Posterior vena cava (tissue), 2 donors: ENCODE measurements at regions not wholly inside any gene's neighbourhood (a gene's known extent, or its start where the extent isn't known, plus 50 kb on each side); places are given as distances from the start of the nearest gene placed in this dataset.

Experiments
- DNase-seq: peaks from one replicate; pipeline ENCODE4 v3.0.0-alpha.2; 2020; ENCODE audit warnings: low spot score
- intact Hi-C, 2 donors: fragments of 100-400 bp; cut with DNase I; formaldehyde crosslinking; loops; one replicate each; pipeline versions ENCODE4 v1.14.1 to v1.14.2; 2022 to 2023
- donor health status: DM: yes; HTN: yes; CAD: no.
- donor health status: DM: yes; HTN: yes; CAD: no.

DNA sequence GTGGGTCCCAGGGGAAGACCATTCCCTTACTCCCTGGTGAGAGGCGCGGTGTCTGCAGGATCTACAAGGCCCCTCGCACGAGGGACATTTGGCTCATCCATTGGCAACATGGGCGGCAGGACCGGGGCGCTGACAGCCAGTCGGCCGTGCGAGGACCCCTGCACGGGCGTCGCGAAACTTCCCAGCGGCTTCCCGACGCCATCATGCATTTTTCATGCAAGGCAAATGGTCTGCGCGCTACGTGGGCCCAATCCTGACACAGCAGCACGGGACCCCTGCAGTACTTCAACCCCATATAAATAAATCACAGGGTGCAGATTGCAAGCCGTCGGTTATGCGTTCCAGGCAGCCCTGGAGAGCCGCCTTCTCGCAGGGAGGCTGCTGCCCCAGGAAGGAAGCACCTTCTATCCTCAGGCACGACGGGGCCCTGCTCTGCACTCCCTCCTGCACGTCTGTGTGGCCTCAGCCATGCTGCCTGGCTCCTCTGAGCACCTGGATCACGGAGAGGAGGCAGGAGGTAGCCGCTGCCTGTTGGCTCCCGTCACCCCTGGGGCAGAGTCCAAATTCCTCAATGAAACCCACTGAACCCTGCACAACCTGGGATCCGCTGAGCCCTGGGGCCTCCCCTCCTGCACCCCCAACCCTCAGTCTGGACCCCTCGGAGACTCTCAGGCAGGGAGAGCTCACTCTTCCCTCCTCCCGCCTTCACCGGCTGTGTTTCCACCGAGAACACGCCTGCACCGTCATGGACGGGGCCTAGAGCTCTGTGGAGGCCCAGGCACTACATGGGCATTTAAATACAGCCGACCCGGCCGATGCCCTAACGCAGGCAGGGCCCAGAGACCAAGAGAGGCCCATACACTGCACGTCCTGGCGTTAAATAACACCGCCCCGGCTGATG, 90.5 kb downstream of the PDGFA start:
- DNase-seq = no peak
- intact Hi-C loops = no loop called here

DNA sequence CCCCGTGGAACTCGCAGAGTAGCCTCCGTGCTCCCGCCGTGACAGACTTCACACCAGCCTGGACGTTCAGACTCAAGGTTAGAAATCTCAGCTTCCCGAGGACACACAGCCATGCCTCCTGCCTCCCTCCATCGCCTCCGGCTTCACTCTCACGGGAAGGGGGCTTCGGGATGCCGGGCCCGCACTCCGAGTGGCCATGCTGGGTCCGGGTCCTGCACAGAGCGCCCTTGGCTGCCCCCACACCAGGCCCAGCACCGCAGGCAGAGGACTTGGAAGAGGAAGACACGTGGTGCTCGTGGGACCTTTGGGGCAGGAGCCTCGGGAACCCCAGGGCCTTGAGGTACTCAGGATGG, 89.8 kb downstream of the PDGFA start:
- no peak for DNase-seq
- intact Hi-C loops = no loop called here

DNA sequence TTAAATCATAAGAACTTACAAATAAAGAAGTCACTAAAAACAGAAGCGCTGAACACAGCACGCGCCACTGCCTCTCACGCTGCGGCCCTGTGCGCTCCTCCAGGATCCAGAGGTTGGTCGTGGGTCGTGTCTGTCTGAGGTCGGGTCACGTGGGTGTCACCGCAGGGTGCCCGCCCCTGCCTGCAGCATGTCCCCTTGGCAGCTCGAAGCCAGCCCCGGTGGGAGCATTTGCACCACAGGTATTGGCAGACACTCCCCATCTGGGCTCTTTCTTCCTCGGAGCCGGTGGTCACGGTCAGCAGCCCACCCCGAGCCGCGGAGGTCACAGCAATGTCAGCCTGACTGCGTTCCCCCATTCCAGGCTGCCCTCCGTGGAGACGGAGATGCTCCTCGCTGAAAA, 88.6 kb downstream of the PDGFA start:
- no peak for DNase-seq
- intact Hi-C loops = no loop called here

DNA sequence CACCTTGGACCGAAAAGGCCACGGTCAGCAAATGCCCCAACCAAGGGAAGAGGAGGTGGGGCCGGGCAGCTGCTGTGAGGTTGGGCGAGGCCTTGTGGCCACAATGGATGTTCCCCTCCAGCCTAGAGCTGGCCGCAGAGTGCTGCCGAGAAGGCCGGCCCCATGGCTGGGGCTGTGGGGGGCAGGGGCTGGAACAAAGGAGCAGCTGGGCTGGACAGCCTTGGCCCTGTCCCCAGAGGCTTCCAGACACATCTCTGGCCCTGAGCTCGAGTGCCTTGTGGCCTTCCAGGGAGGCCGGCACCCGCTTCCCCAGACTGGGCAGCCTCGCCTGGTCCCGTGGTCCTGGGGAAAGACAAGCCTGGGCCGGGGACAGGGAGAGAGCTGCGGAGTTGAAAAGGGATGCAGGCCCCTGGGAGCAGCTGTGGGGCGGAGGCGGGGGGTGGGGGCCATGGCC, 88.0 kb downstream of the PDGFA start:
- DNase-seq = no peak
- intact Hi-C loops = no loop called here

DNA sequence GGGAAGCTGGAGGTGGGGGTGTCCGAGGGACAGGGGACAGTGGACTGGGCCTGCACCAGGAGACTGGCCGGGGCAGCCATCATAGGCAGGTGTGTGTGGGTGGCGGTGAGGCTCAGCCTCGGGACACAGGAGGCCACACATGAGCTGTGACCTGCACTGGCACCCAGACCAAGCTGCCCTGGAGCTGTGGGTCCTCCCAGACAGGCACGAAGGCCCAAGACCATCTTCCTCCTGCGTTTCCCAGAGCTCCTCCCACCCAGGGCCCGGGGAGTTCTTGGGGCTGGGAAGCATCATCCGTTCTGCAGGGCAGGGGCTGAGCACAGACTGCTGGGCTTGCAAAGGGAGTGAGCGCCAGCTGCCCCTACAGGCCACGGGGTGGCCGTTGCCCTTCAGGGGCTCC, 87.4 kb downstream of the PDGFA start:
- DNase-seq = no peak
- intact Hi-C loops = no loop called here

DNA sequence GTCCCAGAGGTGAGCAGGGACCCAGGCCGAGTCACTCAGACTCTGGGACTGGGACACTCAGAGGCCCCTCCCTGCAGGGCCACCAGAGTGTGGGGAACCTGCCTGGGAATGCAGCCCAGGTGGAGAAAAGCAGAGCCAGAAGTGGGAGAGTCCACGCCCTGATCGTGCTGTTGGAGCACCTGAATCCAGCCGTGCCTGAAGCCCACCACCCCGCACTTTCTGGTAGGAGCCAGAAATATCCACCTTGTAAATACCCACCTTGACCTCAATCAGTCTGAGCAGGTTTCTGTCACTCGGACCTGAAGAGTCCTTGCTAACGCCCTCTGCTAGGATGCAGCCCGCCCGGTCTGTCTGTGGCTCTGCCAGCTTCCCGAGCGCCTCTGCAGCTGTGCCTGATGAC, 86.7 kb downstream of the PDGFA start:
- intact Hi-C loops = no loop called here

DNA sequence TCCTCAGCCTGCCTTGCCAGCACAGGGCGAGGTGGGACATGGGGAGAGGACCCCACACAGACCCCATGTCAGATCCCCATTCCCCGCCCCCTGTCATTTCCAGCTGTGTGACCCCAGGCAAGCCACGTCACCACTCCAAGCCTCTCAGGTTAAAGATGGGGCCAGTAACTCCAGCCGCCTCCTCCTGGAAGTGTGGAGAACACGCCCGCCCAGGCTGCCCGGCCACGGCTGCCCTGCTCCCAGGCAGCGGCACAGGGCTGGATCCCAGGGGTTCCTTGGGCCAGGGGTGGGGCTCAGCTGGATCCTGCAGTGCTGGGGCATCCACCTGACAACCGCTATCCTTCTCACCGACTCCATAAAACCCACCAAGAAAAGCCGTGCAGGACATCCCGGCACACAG, 86.1 kb downstream of the PDGFA start:
- intact Hi-C loops = no loop called here
- no peak for DNase-seq

More for the DNA sequence above, 86.7 kb downstream of the PDGFA start:
- DNase-seq = no peak

DNA sequence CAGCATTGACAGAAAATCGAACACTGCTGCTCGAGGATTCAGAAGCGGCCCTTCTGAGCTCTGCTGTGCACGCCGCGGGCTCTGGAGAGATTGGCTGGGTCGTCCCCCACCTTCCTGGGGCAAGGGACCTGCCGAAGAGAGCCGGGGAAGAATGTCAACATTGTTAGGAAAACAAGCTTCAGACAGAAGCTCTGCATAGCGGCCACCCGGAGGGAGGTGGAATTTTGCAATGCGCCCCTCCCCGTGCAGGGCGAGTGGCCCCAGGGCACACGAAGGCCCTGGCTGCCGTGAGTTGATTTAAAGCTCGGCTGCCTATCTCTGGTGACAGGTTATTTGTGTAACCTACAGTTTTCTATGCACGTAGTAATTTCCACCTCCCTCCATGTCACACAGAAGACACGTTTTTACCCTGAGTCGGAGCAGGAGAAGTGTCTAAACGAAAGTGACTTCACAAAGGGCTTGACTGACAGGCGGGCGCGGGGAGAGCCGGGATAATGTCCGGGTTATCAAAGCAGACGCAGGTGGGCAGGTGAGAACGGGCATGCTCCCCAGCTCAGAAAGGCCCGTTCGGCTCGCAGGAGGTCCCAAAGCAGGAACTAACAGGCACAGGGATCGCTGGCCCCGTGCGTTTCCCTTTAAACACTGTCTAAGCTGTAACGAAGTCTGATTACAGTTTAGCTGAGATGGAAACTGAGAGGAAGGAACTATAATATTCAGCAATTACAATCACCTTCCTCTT, 84.6 kb downstream of the PDGFA start:
- intact Hi-C loops = no loop called here
- DNase-seq = no peak

DNA sequence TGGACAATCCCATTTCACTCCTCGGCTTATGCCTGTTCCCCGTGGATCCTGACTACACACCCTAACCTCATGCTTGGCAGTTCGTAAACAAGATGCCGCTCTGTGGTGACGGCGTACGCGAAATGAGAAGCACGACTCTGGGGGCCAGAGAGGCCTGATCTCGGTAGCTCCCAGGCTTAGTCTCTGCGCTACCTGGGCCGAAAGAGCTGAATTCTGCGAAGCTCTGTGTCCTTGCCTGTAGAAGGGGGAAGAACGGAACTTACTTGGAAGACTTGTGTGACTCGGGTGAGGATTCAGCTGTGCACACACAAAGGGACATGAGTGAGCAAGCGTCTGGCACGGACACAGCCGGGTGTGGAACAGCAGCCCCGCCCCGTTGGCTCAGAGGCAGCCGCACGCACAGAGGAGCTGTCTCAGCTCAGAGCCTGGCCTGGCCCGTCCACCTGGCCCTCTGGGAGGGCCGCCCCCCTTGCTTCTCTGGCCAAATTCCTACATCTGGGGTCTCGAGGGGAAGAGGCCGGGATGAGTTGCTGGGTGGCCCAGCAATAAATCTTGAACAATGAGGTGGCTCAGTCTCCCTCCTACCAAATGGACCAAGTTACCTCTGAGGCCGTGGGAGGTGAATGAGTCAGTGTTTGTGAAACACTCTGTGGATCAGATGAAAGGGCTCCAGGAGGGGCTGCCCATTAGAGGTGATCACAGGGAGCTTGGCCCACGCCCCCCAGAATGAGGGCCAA, 83.8 kb downstream of the PDGFA start:
- intact Hi-C loops = no loop called here
- DNase-seq = no peak

DNA sequence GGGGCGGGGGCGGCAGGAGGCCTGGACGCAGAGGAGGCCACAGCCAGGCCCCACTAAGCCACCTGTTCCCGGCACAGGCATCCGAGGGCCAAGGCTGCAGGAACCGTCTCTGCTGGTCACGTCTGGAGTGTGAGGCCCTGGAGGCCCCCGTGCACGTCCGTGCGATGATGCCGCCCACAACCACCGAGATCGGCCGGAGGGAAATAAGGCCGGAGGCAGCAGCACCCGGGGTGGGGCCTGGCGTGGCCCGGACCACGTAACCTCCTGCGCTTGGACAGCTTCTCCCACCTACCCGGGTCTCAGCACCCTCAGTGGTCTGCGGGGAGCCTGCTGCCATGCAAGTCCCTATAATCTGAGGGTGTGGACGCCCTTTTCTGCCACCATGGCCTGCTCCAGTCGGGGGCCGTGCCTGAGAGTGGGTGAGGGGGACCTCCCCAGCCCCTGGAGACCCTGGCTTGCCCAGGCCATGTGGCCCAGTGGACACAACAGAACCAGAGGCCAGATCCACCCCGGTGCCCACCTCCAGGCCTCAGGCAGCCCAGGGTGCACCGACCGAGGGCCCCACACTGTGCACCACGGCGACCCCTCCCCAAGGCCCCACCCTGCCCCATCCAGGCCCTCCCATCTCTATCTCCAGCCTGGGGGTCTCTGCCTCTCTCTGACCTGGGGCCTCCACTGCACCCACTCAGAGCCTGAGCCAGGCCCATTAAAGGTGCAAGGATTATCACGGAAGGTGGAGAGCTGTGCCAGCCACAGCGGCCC, 83.1 kb downstream of the PDGFA start:
- intact Hi-C loops = no loop called here
- no peak for DNase-seq

DNA sequence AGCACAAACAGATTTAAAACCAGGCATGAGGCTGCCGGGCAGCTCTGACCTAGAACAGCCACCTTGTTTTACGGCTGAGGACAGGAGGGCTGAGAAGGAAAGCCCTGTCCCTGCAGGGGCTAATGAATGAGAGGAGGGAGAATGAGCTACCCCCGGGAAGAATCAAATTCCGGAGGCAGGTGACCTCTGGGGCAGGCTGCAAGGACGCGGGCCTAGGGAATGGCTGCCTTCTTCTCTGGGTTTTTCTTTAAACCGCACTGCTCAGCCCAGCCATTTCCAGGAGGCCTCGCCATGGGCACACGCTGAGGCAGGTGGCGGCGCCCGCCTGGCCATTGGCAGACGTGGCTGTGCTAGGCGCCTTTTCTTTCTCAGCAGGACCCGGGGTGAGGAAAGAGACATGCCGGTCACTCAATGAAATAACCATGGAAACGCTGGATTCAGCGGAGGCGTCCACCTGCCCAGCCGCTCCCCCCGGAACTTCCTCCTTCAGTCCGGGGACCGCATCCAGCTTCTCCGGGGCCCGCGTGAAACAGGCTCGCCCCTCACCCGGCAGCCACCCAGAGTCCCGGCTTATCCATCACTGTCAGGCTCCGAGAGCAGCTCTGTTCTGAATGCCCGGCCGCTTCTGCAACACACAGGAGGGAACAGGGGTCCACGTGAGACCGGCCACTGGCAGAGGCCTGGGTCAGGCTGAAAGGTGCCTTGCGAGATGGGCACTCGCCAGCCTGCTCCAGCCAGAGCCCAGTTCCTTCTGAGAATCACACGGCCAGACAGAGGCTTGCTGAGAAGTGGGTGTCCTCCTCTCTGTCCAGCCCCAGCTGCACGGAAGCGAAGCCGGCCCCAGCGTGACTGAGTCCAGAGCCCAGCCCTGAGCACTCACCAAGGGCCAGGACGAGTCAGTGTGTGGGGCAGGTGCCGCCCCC, 82.1 kb downstream of the PDGFA start:
- DNase-seq = no peak
- intact Hi-C loops = no loop called here

DNA sequence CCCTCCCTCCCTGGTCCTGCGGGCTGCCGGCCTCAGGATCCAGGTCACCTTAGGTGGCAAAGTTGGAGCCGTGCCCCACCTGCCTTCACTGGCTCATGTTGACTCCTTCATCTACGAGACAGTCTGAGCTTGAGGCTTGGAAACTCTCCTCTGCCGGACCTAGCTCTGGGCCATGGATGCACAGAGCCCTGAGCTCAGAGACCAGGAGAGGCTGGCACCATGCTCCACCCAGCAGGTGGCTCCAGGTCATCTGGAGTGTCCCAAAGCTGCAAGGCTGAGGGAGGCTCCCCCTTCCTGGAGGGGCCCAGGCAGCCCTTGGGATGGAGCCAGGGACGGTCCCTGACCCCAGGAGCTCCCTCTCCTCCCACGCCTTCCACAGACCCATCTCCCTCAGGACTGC, 81.3 kb downstream of the PDGFA start:
- DNase-seq = no peak
- intact Hi-C loops = no loop called here

DNA sequence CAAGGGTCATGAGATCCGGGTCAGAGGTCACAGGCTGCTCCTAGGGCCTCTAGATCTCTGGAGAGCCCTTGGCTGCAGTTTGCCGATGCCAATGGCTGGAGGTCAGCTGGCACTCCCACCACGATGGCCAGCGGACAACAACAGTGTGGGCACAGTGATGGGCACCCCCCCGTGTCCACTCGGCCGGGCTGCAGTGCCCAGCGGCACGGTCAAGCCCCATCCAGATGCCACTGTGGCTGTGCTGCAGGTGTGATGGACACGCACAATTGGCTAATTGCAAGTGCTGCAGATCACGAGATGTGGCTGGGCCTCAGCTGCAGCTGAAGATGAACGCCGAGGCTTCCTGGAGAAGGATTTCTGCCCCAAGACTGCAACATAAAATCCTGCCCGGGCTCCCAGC, 80.7 kb downstream of the PDGFA start:
- DNase-seq = no peak
- intact Hi-C loops = no loop called here

DNA sequence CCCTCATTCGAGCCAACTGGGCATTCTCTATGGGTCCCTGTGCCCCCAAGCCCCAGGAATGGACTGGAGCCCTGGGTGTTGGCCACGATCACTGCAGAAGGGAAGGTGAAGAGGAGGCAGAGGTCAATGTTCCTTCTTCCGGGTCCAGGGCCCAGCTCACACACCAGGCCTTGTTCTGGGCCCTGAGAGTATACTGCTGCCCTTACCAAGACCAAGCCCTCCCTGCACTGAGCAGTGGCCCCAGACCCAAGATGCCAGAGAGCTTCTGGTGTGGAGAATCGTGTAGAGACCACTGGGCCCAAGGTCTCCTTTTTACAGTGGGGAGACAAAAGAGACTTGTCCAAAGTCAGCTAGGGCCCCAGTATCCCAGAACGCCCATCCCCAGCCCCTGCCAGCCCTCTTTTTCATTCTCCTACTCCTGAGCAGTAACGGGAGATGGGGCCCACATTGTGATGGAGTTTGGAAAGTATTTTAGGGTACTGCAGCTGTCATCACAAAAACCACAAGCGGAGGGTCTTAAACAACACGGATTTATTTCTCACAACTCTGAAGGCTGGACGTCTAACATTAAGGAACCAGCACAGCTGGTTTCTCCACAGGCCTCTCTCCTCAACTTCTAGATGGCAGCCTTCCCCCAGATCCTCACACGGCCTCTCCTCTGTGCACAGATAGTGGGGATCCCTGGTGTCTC, 79.4 kb downstream of the PDGFA start:
- intact Hi-C loops = loop anchor here in 1 of 2 donors (5.0 kb wide), 1 partner anchor 52 kb away; no protein-coding TSS in a partner anchor
- no peak for DNase-seq

DNA sequence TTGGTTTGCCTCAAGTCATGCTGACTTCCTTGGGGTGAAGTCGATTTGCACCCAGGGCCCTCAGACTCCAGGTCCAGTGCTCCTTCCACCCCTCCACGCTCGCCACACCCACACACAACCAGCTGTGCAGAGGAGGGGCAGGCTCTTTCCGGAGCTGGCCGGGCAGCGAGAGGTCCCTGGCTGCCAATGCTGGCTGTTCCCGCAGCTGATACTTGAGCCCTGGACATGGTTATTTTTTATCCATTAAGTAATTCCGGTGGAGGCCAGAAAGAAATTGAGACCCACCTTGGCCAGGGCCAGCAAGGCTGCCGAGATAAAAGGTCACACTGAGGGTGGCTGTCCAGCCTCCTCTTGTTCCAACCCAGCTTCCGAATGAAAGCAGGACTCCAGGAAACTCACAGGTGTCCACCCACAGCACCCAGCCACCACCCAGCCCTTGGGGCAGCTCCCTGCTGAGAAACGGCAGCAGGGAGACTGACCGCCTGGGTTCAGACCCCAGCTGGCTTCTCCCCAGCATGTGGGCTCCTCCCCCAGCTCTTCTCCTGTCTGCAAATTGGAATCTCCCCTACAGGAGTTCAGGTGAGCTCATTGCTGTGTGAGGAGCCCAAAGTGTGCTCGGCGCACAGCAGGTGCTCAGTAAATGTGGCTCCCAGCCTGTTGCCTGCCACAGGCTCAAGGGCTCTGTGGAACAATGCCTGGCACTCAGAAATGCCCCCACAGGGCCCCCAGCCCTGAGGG, 77.8 kb downstream of the PDGFA start:
- no peak for DNase-seq
- intact Hi-C loops = loop anchor here in 1 of 2 donors (5.0 kb wide), 1 partner anchor 50 kb away; no protein-coding TSS in a partner anchor

DNA sequence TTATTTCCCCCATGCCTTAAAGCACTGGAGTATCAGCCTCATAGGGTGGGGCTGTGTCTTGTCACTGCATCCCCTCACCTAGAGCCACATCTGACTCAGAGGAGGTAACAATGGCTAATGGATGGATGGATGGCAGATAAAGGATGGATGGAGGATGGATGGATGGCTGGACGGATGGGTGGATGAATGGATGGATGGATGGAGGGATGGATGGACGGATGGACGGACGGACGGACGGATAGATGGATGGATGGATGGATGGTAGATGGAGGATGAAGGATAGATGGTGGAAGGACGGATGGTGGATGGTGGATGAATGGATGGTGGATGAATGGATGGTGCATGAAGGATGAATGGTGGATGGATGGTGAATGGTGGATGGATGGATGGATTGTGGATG, 77.2 kb downstream of the PDGFA start:
- DNase-seq = no peak
- intact Hi-C loops = loop anchor here in 1 of 2 donors (5.0 kb wide), 1 partner anchor 50 kb away; no protein-coding TSS in a partner anchor

DNA sequence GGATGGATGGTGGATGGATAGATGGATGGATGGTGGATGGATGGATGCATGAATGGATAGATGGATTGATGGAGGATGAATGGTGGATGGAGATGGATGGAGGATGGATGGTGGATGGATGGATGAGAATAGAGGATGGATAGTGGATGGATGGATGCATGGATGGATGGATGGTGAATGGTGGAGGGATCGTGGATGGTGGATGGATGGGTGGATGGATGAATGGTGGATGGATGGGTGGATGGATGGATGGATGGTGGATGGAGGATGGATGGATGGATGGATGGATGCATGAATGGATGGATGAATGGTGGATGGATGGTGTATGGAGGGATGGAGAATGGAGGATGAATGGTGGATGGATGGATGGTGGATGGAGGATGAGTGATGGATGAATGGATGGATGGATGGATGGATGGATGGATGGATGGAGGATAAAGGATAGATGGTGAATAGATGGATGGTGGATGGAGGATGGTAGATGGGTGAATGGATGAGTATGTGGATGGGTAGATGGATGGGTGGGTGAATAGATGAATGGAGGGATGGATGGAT, 76.3 kb downstream of the PDGFA start:
- no peak for DNase-seq
- intact Hi-C loops = loop anchor here in 1 of 2 donors (5.0 kb wide), 1 partner anchor 49 kb away; no protein-coding TSS in a partner anchor
